K562 (cell line): ENCODE measurements at regions not wholly inside any gene's neighbourhood (a gene's known extent, or its start where the extent isn't known, plus 50 kb on each side); places are given as distances from the start of the nearest gene placed in this dataset.

Source experiments
- ATAC-seq: fragments of 200-7000 bp; cut with Tn5 transposase; 3 replicates; pipeline ENCODE4 v1.9.1; 2020; ENCODE audit warnings: moderate library complexity
- BruUV-seq: library from RNA; stranded (reverse); fragments of 400-500 nt; replicated peaks from 2 replicates; lab custom pipeline; 2021; lab: Mats Ljungman, UMichigan
- CTCF ChIA-PET: fragments of 300-600 bp; formaldehyde crosslinking; extraction: SDS; loops from one replicate; lab custom pipeline; 2021; ENCODE audit warnings: low intra/inter-chr PET ratio; lab: Yijun Ruan, JAX
- POLR2A ChIA-PET: fragments of 300-600, 350-650 bp; sonication (Branson Sonifier 250); formaldehyde crosslinking; extraction: SDS; loops from one replicate; lab custom pipeline; 2021; ENCODE audit warnings: antibody characterized with exemption, inconsistent platforms; lab: Yijun Ruan, JAX
- DNase-seq, 4 experiments: peaks; one replicate each; pipeline versions ENCODE4 v3.0.0 to v3.0.0-alpha.2; 2011 to 2018; ENCODE audit warnings: low spot score in 3 of 4, mixed read lengths in 3 of 4; ENCODE audit errors: extremely low read depth in 1 of 4
- FAIRE-seq: peaks from 2 replicates; lab custom pipeline; 2011; peaks lifted over from hg19 to GRCh38; lab: Jason Lieb, UNC
- H2AFZ ChIP-seq: 2 replicates; pipeline ENCODE4 v1.6.0; 2011; ENCODE audit warnings: low read depth, low read length, control low read depth, inconsistent platforms
- H3K27ac ChIP-seq: fragments of 200-600 bp; 3 replicates; pipeline ENCODE4 v1.8.0; 2011; ENCODE audit warnings: low read depth, mild to moderate bottlenecking, control low read depth, inconsistent platforms, low read length, moderate library complexity, mixed read lengths; ENCODE audit errors: extremely low read depth
- H3K27me3 ChIP-seq, 2 experiments: fragments of 300-600 bp in 1 of 2; 2 replicates in 1 of 2; 3 replicates in 1 of 2; pipeline versions ENCODE4 v1.6.0 to v1.8.0; 2011; ENCODE audit warnings: inconsistent platforms in 2 of 2, low read length in 2 of 2, mild to moderate bottlenecking in 1 of 2, mixed read lengths in 1 of 2, moderate library complexity in 1 of 2; ENCODE audit not compliant: control insufficient read depth in 2 of 2, insufficient read depth in 2 of 2
- H3K36me3 ChIP-seq: fragments of 300-600 bp; 3 replicates; pipeline ENCODE4 v1.8.0; 2011; ENCODE audit warnings: mild to moderate bottlenecking, low read length, inconsistent platforms; ENCODE audit not compliant: control insufficient read depth, insufficient read depth
- H3K4me1 ChIP-seq, 2 experiments: fragments of 200-600 bp in 1 of 2; replicated peaks in 1 of 2; 2 replicates in 1 of 2; 3 replicates in 1 of 2; pipeline versions ENCODE4 v1.5.1 to v1.8.0; 2011; ENCODE audit warnings: inconsistent platforms in 2 of 2, low read length in 2 of 2, mild to moderate bottlenecking in 1 of 2, mixed read lengths in 1 of 2, moderate library complexity in 1 of 2; ENCODE audit not compliant: control insufficient read depth in 2 of 2, insufficient read depth in 2 of 2
- H3K4me2 ChIP-seq: 2 replicates; pipeline ENCODE4 v1.6.1; 2011; ENCODE audit warnings: low read length, control low read depth, inconsistent platforms, mixed read lengths; ENCODE audit not compliant: insufficient read depth
- H3K4me3 ChIP-seq: fragments of 200-600 bp; sonication (generic), shearing (Covaris generic); 2 replicates; pipeline ENCODE4 v1.5.1; 2016; ENCODE audit warnings: control low read depth, inconsistent platforms
- H3K79me2 ChIP-seq: fragments of 200-600 bp; 3 replicates; pipeline ENCODE4 v1.8.0; 2011; ENCODE audit warnings: low read length, inconsistent platforms; ENCODE audit not compliant: control insufficient read depth, insufficient read depth
- H3K9ac ChIP-seq, 2 experiments: 2 replicates each; pipeline versions ENCODE4 v1.6.0 to v1.6.1; 2011; ENCODE audit warnings: low read depth in 2 of 2, low read length in 2 of 2, control low read depth in 1 of 2, inconsistent platforms in 1 of 2, mild to moderate bottlenecking in 1 of 2, mixed read lengths in 1 of 2; ENCODE audit not compliant: insufficient read depth in 1 of 2
- H3K9me1 ChIP-seq: one replicate; pipeline ENCODE4 v1.6.0; 2011; ENCODE audit warnings: inconsistent platforms, mild to moderate bottlenecking, low read length, moderate library complexity; ENCODE audit not compliant: control insufficient read depth, insufficient read depth
- H3K9me3 ChIP-seq: replicated peaks from 2 replicates; pipeline ENCODE4 v1.5.1; 2011; ENCODE audit warnings: low read depth, low read length, inconsistent platforms; ENCODE audit not compliant: control insufficient read depth, insufficient read depth
- H4K20me1 ChIP-seq: replicated peaks from 2 replicates; pipeline ENCODE4 v1.6.1; 2011; ENCODE audit warnings: low read length, inconsistent platforms, mixed read lengths; ENCODE audit not compliant: control insufficient read depth, insufficient read depth
- DACH1 ChIP-seq: fragments of 450-650 bp; IDR thresholded peaks from 2 replicates; pipeline ENCODE4 v1.6.1; 2018; ENCODE audit not compliant: partially characterized antibody
- E2F6 ChIP-seq, 2 experiments: IDR thresholded peaks; 2 replicates each; pipeline ENCODE4 v1.6.1; 2011; ENCODE audit warnings: borderline replicate concordance in 1 of 2, control low read depth in 1 of 2, low read depth in 1 of 2, low read length in 1 of 2, mild to moderate bottlenecking in 1 of 2, mixed read lengths in 1 of 2, moderate library complexity in 1 of 2; ENCODE audit not compliant: insufficient read depth in 1 of 2, insufficient read length in 1 of 2, poor library complexity in 1 of 2, severe bottlenecking in 1 of 2; ENCODE audit errors: extremely low read depth in 1 of 2
- ESRRA ChIP-seq: fragments of 450-650 bp; IDR thresholded peaks from 2 replicates; pipeline ENCODE4 v1.6.1; 2014; ENCODE audit warnings: low read depth, mild to moderate bottlenecking, moderate library complexity, borderline replicate concordance
- ETV5 ChIP-seq: sonication (generic); formaldehyde crosslinking; IDR thresholded peaks from 2 replicates; pipeline ENCODE4 v1.4.0; 2020; ENCODE audit warnings: low read depth, mild to moderate bottlenecking, missing genetic modification reagents
- HMGN3 ChIP-seq: IDR thresholded peaks from 2 replicates; pipeline ENCODE4 v1.6.1; 2011; ENCODE audit warnings: borderline replicate concordance, low read depth, mild to moderate bottlenecking, mixed read lengths, low read length; ENCODE audit not compliant: insufficient read length; ENCODE audit errors: extremely low read depth
- KAT2B ChIP-seq: IDR thresholded peaks from one replicate; pipeline ENCODE4 v1.6.1; 2012; ENCODE audit warnings: low read depth, mild to moderate bottlenecking, control low read depth, inconsistent platforms, low read length, moderate library complexity
- MEF2A ChIP-seq: IDR thresholded peaks from 2 replicates; pipeline ENCODE4 v1.6.1; 2011; ENCODE audit warnings: low read depth, mild to moderate bottlenecking, low read length, moderate library complexity; ENCODE audit not compliant: control insufficient read depth
- MLX ChIP-seq, 2 experiments: fragments of 450-650 bp in 1 of 2; sonication (generic) in 1 of 2; formaldehyde crosslinking; conservative IDR thresholded peaks; 2 replicates each; pipeline versions ENCODE4 v1.4.0 to v1.8.1; 2020 to 2022; ENCODE audit warnings: mild to moderate bottlenecking in 1 of 2, missing genetic modification reagents in 1 of 2
- NELFE ChIP-seq: IDR thresholded peaks from 2 replicates; pipeline ENCODE4 v1.6.1; 2011; ENCODE audit warnings: mild to moderate bottlenecking; ENCODE audit not compliant: insufficient read depth, insufficient read length
- RBM22 ChIP-seq: fragments of 200-400 bp; formaldehyde crosslinking; IDR thresholded peaks from 2 replicates; pipeline ENCODE4 v1.6.1; 2018; ENCODE audit warnings: low read length, low read depth; ENCODE audit not compliant: poor library complexity, severe bottlenecking
- TBP ChIP-seq: optimal IDR thresholded peaks from 2 replicates; pipeline ENCODE3; 2011; ENCODE audit warnings: low read depth, low read length, improper control_type of control experiment
- THRAP3 ChIP-seq: fragments of 450-650 bp; IDR thresholded peaks from 2 replicates; pipeline ENCODE4 v1.6.1; 2016; ENCODE audit warnings: mild to moderate bottlenecking, inconsistent platforms, borderline replicate concordance
- ZNF232 ChIP-seq: sonication (generic); formaldehyde crosslinking; IDR thresholded peaks from 2 replicates; pipeline ENCODE4 v1.8.0; 2022; ENCODE audit warnings: mild to moderate bottlenecking, missing genetic modification reagents
- ZNF431 ChIP-seq: sonication (generic); formaldehyde crosslinking; IDR thresholded peaks from 2 replicates; pipeline ENCODE4 v1.8.0; 2022; ENCODE audit warnings: mild to moderate bottlenecking, missing genetic modification reagents
- WGBS: fragments of 100-300 bp; shearing (Covaris generic); methylation state at CpG from one replicate; pipeline ENCODE4 v1.1.6; 2016; ENCODE audit warnings: low coverage, mixed read lengths; ENCODE audit not compliant: insufficient coverage; ENCODE audit errors: missing lambda C conversion rate; 5-methylcytosine and 5-hydroxymethylcytosine counted together
- in situ Hi-C: fragments of 300-500 bp; cut with MboI; formaldehyde crosslinking; loops from 4 replicates; pipeline ENCODE4 v1.15.0; 2018; ENCODE audit warnings: inconsistent platforms, mixed read lengths
- intact Hi-C: fragments of 100-400 bp; cut with micrococcal nuclease; formaldehyde crosslinking; loops from 2 replicates; pipeline ENCODE4 v1.14.2; 2022
- TF ChIP-seq, protein P1 (sequence below): sonication (generic); formaldehyde crosslinking; IDR thresholded peaks from 2 replicates; pipeline ENCODE4 v1.8.0; 2023; ENCODE audit warnings: mild to moderate bottlenecking, missing genetic modification reagents
- TF ChIP-seq, protein P2 (sequence below): sonication (generic); formaldehyde crosslinking; IDR thresholded peaks from 2 replicates; pipeline ENCODE4 v1.8.0; 2022; ENCODE audit warnings: mild to moderate bottlenecking, missing genetic modification reagents
- TF ChIP-seq, protein P3 (sequence below): sonication (generic); formaldehyde crosslinking; IDR thresholded peaks from 2 replicates; pipeline ENCODE4 v1.8.1; 2023; ENCODE audit warnings: mild to moderate bottlenecking, missing genetic modification reagents

DNA sequence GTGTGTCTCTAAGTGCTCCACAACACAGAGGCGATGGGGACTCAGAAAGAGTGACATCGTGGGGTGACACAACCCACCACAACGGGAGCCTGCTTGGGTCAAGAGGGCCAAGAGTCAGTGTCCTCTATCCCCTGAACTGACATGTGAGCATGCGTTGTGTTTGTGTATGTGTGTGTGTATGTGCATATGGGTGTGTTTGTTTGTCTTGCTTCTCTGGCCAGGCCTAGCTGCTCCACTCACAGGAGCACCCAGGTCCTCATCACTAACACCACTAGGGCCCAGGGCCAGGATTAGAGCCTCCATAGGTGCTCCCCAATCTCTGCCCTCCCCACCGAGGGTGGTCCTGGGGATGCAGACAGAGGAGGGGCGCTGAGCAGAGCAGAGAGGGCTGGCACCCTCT, 115.0 kb upstream of the CTSV start:
- no peak overlapping the region for H3K9ac ChIP-seq
- H2AFZ ChIP-seq = no peak overlapping the region
- ChIA-PET CTCF (no interaction called here), POLR2A (no interaction called here)
- DNase-seq (no peak), ATAC-seq (no peak), FAIRE-seq (no peak)
- no TSS peak for BruUV-seq
- intact Hi-C loops (loop anchor here (10.0 kb wide), 1 partner anchor 231 kb away; no protein-coding TSS in a partner anchor), in situ Hi-C loops (no loop called here)
- no peaks in the 10 kb centered on the region for H3K79me2 ChIP-seq
- no peak overlapping the region for H3K4me2 ChIP-seq
- no peaks in the 10 kb centered on the region for H3K9me1 ChIP-seq
- WGBS = 16% methylated on average over 5 of the region's 6 CpGs
- H3K27ac ChIP-seq = no peak overlapping the region
- peaks cover 0 to 5% of the 10 kb centered on the region in 2 experiments; a peak in 1 of 5 replicates for H3K27me3 ChIP-seq
- TF ChIP-seq DACH1 = no peak
- TF ChIP-seq, protein P1, sequence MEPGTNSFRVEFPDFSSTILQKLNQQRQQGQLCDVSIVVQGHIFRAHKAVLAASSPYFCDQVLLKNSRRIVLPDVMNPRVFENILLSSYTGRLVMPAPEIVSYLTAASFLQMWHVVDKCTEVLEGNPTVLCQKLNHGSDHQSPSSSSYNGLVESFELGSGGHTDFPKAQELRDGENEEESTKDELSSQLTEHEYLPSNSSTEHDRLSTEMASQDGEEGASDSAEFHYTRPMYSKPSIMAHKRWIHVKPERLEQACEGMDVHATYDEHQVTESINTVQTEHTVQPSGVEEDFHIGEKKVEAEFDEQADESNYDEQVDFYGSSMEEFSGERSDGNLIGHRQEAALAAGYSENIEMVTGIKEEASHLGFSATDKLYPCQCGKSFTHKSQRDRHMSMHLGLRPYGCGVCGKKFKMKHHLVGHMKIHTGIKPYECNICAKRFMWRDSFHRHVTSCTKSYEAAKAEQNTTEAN (CRISPR knock-in tag) = no peak
- no peak for TF ChIP-seq TBP
- TF ChIP-seq ZNF431 (CRISPR knock-in tag) = no peak
- TF ChIP-seq HMGN3 = no peak
- TF ChIP-seq, protein P2, sequence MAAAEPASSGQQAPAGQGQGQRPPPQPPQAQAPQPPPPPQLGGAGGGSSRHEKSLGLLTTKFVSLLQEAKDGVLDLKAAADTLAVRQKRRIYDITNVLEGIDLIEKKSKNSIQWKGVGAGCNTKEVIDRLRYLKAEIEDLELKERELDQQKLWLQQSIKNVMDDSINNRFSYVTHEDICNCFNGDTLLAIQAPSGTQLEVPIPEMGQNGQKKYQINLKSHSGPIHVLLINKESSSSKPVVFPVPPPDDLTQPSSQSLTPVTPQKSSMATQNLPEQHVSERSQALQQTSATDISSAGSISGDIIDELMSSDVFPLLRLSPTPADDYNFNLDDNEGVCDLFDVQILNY = no peak
- no peak for TF ChIP-seq MEF2A
- TF ChIP-seq ZNF232 (CRISPR knock-in tag) = no peak
- TF ChIP-seq THRAP3 = no peak
- TF ChIP-seq ETV5 (CRISPR knock-in tag) = no peak
- TF ChIP-seq, protein P3, sequence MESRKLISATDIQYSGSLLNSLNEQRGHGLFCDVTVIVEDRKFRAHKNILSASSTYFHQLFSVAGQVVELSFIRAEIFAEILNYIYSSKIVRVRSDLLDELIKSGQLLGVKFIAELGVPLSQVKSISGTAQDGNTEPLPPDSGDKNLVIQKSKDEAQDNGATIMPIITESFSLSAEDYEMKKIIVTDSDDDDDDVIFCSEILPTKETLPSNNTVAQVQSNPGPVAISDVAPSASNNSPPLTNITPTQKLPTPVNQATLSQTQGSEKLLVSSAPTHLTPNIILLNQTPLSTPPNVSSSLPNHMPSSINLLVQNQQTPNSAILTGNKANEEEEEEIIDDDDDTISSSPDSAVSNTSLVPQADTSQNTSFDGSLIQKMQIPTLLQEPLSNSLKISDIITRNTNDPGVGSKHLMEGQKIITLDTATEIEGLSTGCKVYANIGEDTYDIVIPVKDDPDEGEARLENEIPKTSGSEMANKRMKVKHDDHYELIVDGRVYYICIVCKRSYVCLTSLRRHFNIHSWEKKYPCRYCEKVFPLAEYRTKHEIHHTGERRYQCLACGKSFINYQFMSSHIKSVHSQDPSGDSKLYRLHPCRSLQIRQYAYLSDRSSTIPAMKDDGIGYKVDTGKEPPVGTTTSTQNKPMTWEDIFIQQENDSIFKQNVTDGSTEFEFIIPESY (CRISPR knock-in tag) = no peak
- no peak for TF ChIP-seq RBM22
- no peak for TF ChIP-seq KAT2B
- no peak for TF ChIP-seq E2F6 (IDR thresholded peaks at IDR 0.05; ENCODE audit: borderline replicate concordance in 1 of 2, extremely low read depth in 1 of 2, insufficient read depth in 1 of 2, insufficient read length in 1 of 2, low read depth in 1 of 2, low read length in 1 of 2, poor library complexity in 1 of 2, severe bottlenecking in 1 of 2)
- no peak for TF ChIP-seq NELFE
- TF ChIP-seq MLX (CRISPR knock-in tag; conservative IDR thresholded peaks at IDR 0.05) = no peak
- TF ChIP-seq ESRRA = no peak
- no peaks in the 10 kb centered on the region for H3K36me3 ChIP-seq
- H3K9me3 ChIP-seq = no peaks in the 10 kb centered on the region
- no peak overlapping the region for H3K4me3 ChIP-seq
- H4K20me1 ChIP-seq = no peaks in the 10 kb centered on the region
- H3K4me1 ChIP-seq = no peaks in the 10 kb centered on the region
